ENCODE measurements at regions not wholly inside any gene's neighbourhood (a gene's known extent, or its start where the extent isn't known, plus 50 kb on each side); places are given as distances from the start of the nearest gene placed in this dataset.
"Not testable (repeated sequence)": the region's sequence is repeated elsewhere in the genome, so short reads cannot be mapped to it uniquely, and the experiment has no call there.

GRCh38 chr6:99668036-99668705 lies 61.5 kb downstream of the PRDM13 start:
- no peak for DNase-seq

DNA sequence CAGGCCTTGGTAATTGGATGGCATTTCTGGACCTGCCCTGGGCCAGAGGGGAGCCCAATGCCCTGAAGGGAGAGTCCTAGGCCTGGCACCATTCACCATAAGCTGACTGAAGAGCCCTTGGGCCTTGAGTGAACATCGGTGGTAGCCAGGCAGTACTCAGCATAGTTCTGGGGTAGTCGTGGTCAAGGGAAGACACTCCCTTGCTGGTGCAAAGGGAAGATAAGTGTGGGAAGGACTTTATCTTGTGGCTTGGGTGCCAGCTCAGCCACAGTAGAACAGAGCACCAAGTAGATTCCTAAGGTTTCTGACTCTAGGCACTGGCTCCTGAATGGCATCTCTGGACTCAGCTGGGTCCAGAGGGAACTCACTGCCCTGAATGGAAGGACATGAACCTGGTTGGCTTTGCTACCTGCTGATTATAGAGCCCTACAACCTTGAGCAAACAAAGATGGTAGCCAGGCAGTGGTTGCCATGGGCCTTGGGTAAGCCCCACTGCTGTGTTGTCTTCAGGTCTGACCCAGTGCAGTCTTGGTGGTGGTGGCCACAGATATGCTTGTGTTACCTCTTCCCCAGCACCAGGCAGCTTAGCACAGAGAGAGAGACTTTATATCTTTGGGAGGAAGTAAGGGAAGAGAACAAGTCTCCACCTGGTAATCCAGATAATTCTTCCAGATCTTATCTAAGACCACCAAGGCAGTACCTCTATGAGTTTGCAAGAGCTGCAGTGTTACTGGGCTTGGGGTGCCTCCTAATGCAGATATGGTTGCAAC lies 83.5 kb downstream of the PRDM13 start:
- DNase-seq: no peak

DNA sequence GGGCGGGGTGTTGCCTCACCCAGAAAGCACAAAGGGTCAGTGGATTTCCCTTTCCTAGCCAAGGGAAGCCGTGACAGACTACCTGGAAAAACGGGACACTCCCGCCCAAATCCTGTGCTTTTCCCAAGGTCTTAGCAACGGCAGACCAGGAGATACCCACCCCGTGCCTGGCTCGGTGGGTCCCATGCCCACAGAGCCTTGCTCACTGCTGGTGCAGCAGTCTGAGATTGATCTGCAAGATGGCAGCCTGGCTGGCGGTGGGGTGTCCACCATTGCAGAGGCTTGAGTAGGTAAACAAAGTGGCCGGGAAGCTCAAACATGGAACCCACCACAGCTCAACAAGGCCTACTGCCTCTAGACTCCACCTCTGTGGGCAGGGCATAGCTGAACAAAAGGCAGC lies 95.7 kb downstream of the PRDM13 start:
- DNase-seq: not testable (repeated sequence)

DNA sequence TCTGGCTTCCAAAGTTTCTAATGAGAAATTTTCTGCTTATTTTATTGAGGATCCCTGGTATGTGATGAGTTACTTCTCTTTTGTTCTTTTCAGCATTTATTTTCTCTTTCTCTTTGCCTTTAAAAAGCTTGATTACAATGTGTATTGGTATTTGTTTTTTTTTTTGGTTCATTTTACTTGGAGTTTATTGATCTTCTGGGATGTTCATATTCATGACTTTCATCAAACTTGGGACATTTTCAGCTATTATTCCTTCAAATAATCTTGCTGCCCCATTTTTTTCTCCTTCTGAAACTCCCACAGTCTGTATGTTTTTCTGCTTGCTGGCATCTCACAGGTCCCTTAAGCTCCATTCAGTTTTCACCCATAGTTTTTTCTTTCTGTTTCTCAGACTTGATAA lies 102.4 kb downstream of the PRDM13 start:
- DNase-seq: no peak

GRCh38 chr6:99711302-99711701 lies 104.7 kb downstream of the PRDM13 start:
- no peak for DNase-seq

DNA sequence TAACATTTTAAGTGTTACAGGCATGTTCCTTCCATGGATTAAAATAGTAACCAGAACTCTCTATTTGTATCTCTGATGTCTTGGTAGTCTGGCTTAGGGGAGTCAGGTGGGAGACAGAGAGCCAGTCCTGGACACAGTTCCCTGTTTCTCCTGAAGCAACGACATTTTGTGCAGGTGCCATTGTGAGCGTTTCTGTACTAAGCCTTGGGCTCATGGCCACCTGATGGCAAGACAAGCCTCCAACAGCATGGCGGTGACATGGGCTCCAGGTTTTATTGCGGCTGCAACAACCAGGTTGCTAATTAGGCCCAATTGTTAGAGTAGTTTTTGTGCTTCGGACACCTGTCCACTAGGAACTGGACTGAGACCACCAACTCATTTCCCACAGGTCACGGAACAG lies 105.3 kb downstream of the PRDM13 start:
- DNase-seq: no peak

- DNase-seq: no peak
Observed at GRCh38 chr6:99712519-99712918, 105.9 kb downstream of the PRDM13 start.

- not testable (repeated sequence) for DNase-seq
Observed at GRCh38 chr6:99722043-99722442, 115.4 kb downstream of the PRDM13 start.

DNA sequence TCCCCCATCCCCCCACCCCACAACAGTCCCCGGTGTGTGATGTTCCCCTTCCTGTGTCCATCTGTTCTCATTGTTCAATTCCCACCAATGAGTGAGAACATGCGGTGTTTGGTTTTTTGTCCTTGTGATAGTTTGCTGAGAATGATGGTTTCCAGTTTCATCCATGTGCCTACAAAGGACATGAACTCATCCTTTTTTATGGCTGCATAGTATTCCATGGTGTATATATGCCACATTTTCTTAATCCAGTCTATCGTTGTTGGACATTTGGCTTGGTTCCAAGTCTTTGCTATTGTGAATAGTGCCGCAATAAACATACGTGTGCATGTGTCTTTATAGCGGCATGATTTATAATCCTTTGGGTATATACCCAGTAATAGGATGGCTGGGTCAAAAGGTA lies 123.6 kb downstream of the PRDM13 start:
- not testable (repeated sequence) for DNase-seq

DNA sequence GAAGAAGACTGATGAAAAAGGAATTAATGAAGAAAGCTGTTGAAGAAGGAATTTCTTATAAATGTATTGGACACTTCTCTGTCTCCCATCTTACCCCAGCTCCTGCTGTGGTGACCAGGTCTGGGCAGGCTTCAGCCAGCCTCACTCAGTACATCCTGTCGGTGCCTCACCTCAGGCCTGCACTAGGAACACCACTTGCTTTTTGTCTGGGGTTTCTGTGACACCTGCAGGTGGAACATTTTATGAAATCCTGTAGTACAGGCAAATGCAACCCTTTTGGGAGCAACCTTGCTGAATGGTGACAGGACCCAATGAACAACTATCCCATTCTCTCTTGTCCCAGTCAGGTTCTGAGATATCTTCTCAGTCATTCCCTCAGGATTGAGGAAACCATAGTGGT lies 129.7 kb downstream of the PRDM13 start:
- no peak for DNase-seq

GRCh38 chr6:99739526-99739925 lies 132.9 kb downstream of the PRDM13 start:
- no peak for DNase-seq

GRCh38 chr6:99741092-99741491 lies 134.5 kb downstream of the PRDM13 start:
- no peak for DNase-seq

GRCh38 chr6:99743647-99744046 lies 137.0 kb downstream of the PRDM13 start:
- DNase-seq: no peak

DNA sequence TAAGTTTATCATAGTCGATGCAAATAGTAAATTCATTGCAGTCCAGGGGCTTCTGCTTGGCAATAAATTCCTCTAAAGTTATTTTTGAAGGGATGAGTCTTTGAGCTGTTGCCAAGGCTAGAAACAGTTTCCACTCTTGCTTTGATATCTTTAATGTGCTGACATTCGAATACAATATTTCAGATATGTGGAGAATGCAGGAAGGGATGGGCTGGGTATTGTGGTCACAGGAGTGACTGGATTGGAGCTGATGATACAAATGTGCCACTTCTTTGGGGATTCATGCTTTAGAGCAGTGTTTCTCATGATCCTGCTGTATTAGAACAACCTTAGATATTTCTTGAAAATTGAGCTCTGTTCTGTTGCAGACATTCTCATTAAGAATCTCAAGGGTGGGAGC lies 139.0 kb downstream of the PRDM13 start:
- DNase-seq: peak; percentile 3

- DNase-seq: peak; percentile 59
Observed at GRCh38 chr6:99746261-99746895, 139.7 kb downstream of the PRDM13 start.

GRCh38 chr6:99761711-99762110 lies 155.1 kb downstream of the PRDM13 start:
- DNase-seq: no peak

GRCh38 chr6:99768166-99768565 lies 161.5 kb downstream of the PRDM13 start:
- no peak for DNase-seq

DNA sequence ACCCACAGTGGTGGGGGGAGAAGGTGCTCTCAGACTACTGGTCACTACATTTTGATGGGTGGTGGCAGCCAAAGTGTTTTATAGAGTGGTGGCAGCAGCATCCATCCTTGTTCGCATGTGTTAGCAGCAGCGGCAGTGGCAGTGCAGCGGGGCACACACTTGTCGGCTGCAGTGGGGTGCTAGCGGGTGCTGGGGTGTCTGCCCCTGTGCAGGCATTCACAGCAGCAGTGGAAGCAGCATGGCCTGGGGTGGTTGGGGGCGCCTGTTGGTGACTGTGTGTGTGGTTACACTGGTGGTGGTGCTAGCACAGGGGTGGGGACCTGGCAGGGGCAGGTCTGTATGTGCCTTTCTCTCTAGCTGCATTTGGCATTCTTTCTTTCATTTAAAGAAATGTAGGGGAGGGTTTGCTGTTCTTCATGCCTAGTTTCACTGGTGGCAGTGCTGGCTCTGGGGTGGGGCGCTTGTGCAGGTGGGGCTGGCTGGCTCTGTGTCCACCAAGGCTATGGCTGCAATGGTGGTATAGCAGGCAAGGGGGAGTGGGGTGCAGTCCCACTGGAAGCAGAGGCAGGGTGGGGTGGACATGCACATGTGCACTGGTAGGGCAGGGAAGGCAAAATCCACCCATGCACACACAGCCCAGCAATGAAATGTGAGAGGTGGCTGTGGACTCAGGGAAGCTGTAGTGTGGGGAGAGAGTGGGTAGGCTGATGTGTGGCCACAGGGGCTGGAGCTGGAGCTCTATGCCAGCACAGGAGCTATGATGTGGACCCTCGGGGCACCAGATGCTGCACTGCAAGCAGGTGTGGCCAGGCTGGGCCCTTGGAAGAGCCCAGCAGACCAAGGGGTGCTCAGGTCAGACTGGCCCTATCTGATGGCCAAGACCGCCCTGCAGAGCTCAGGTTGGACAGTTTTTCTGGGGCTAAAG lies 173.3 kb downstream of the PRDM13 start:
- DNase-seq: no peak

DNA sequence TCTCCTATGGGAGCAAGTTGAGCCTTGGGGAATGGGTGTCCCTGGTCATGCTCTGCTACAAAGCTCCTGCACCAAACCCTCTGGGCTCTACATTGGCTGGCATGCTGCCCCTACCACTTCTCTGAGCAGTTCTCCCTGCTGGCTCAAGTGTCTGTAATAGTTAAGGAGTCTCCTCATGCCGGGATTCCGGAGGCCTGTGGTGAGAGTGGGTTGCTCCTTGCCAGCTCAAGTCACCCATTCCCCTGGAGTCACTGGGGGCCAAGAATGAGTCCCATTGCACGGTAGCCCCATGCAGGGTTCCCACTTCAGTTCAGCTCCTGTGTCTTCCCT lies 173.9 kb downstream of the PRDM13 start:
- DNase-seq: no peak

DNA sequence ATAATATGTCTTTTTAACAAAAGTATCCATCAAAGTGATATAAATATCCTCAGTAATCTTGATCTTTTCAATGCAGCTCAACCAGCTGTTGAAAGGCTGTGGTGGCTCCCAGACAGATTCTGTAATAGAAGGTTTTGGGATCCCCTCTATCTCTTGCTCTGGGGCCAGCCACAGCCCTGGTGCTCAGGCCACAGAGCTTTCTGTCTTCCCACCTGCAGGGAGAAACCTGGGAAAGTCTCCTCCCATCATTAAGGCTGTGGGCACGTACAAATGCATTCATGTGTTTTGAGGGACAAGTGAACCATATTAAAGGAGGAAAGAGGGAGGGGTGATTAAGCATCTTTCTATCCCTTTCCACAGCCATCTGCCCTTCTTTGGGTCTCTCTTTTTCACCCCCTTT lies 183.1 kb downstream of the PRDM13 start:
- DNase-seq: no peak

- no peak for DNase-seq
Observed at GRCh38 chr6:99790679-99791078, 184.0 kb downstream of the PRDM13 start.

GRCh38 chr6:99801805-99802204 lies 192.2 kb downstream of the MCHR2 start:
- no peak for DNase-seq

GRCh38 chr6:99802396-99803031 lies 191.5 kb downstream of the MCHR2 start:
- DNase-seq: no peak
